NCI-H524 (cell line): ENCODE measurements at regions not wholly inside any gene's neighbourhood (a gene's known extent, or its start where the extent isn't known, plus 50 kb on each side); places are given as distances from the start of the nearest gene placed in this dataset.
"Not testable (repeated sequence)": the region's sequence is repeated elsewhere in the genome, so short reads cannot be mapped to it uniquely, and the experiment has no call there.

Experiments used
- DNase-seq, 2 experiments: peaks; one replicate each; lab custom pipeline; 2025; lab: John Stamatoyannopoulos, UW

- no peak for DNase-seq
Observed at GRCh38 chrX:96430756-96431455, 253.7 kb upstream of the DIAPH2 start.

GRCh38 chrX:96432647-96433046 is 252.0 kb upstream of the DIAPH2 start:
- no peak for DNase-seq

GRCh38 chrX:96433409-96434077 is 251.1 kb upstream of the DIAPH2 start:
- DNase-seq: peak in 1 of 2 experiments; percentile 19

GRCh38 chrX:96435378-96436035 is 249.1 kb upstream of the DIAPH2 start:
- no peak for DNase-seq

GRCh38 chrX:96436105-96436504 is 248.5 kb upstream of the DIAPH2 start:
- DNase-seq: no peak

GRCh38 chrX:96438803-96439202 is 245.8 kb upstream of the DIAPH2 start:
- no peak for DNase-seq

- no peak for DNase-seq
Observed at GRCh38 chrX:96440941-96441340, 243.7 kb upstream of the DIAPH2 start.

- no peak for DNase-seq
Observed at GRCh38 chrX:96445531-96446065, 239.0 kb upstream of the DIAPH2 start.

- no peak for DNase-seq
Observed at GRCh38 chrX:96446524-96446923, 238.1 kb upstream of the DIAPH2 start.

GRCh38 chrX:96447161-96447560 is 237.5 kb upstream of the DIAPH2 start:
- DNase-seq: no peak

GRCh38 chrX:96449191-96449590 is 235.5 kb upstream of the DIAPH2 start:
- DNase-seq: no peak

GRCh38 chrX:96449896-96450295 is 234.7 kb upstream of the DIAPH2 start:
- DNase-seq: no peak

- DNase-seq: no peak
Observed at GRCh38 chrX:96453139-96453538, 231.5 kb upstream of the DIAPH2 start.

GRCh38 chrX:96455078-96455477 is 229.6 kb upstream of the DIAPH2 start:
- DNase-seq: peak; percentile 62 to 80

- no peak for DNase-seq
Observed at GRCh38 chrX:96464880-96465558, 219.6 kb upstream of the DIAPH2 start.

GRCh38 chrX:96474029-96474740 is 210.5 kb upstream of the DIAPH2 start:
- DNase-seq: no peak

- DNase-seq: no peak
Observed at GRCh38 chrX:96474741-96475125, 209.9 kb upstream of the DIAPH2 start.

- DNase-seq: no peak
Observed at GRCh38 chrX:96480081-96480480, 204.6 kb upstream of the DIAPH2 start.

- DNase-seq: no peak
Observed at GRCh38 chrX:96481831-96482230, 202.8 kb upstream of the DIAPH2 start.

GRCh38 chrX:96483647-96484160 is 200.9 kb upstream of the DIAPH2 start:
- DNase-seq: no peak

- not testable (repeated sequence) for DNase-seq
Observed at GRCh38 chrX:96486687-96487086, 198.0 kb upstream of the DIAPH2 start.
